Liver (tissue), 3 donors: ENCODE measurements at regions not wholly inside any gene's neighbourhood (a gene's known extent, or its start where the extent isn't known, plus 50 kb on each side); places are given as distances from the start of the nearest gene placed in this dataset.

Experiments used
- EGR1 ChIP-seq, 2 donors: IDR thresholded peaks; 2 replicates each; pipeline ENCODE4 v1.6.1; 2016 to 2018; ENCODE audit warnings: antibody characterized with exemption in 2 of 2, low read depth in 2 of 2
- HNF4A ChIP-seq, 2 donors: conservative IDR thresholded peaks; 2 replicates each; pipeline ENCODE4 v1.6.1; 2016; ENCODE audit warnings: antibody characterized with exemption in 2 of 2, mild to moderate bottlenecking in 2 of 2
- RAD21 ChIP-seq, 2 donors: IDR thresholded peaks; 2 replicates each; pipeline ENCODE4 v1.6.1; 2016; ENCODE audit warnings: antibody characterized with exemption in 2 of 2, mild to moderate bottlenecking in 2 of 2
- TAF1 ChIP-seq: conservative IDR thresholded peaks from 2 replicates; pipeline ENCODE4 v1.6.1; 2016; ENCODE audit warnings: antibody characterized with exemption, mild to moderate bottlenecking
- YY1 ChIP-seq: IDR thresholded peaks from 2 replicates; pipeline ENCODE4 v1.6.1; 2016; ENCODE audit warnings: antibody characterized with exemption, mild to moderate bottlenecking
- TF ChIP-seq, protein P1 (sequence below): IDR thresholded peaks from 2 replicates; pipeline ENCODE4 v1.6.1; 2016; ENCODE audit warnings: antibody characterized with exemption
- TF ChIP-seq, protein P2 (sequence below): fragments of 150-350 bp; IDR thresholded peaks from 2 replicates; pipeline ENCODE4 v1.5.1; 2017; ENCODE audit warnings: improper control_type of control experiment, low read depth, low read length; ENCODE audit not compliant: missing input control
- TF ChIP-seq, protein P3 (sequence below): IDR thresholded peaks from 2 replicates; pipeline ENCODE4 v1.6.1; 2016; ENCODE audit warnings: antibody characterized with exemption, mild to moderate bottlenecking
- donor health status: healthy.
- donor health status: healthy.

DNA sequence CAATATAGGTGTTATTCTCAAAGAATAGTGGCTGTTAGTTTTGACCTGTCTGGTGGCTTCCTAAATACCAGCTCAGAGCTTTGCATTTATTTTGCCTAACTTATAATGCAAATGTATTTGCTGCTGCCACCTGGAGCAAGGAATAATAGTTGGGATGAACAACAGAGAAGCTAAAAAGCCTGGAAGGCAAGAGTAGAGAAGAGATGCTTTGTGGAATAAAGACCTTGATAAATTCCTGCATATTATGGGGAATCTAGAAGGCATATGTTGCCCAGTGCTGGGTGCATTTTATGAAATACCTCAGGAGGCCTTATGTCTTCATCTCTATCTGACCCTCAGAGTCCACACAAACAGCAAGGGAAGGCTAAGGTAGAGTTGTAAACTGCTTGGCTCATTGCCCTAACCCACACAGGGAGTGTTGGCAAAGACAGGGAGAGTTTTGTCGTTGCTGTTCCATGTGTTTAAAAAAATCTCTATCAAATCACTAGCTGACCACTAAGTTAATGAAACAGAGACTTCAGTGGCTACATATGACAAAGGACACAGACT, 53.7 kb upstream of the SCAF11 start:
- TF ChIP-seq YY1 = no peak
- TF ChIP-seq, protein P1, sequence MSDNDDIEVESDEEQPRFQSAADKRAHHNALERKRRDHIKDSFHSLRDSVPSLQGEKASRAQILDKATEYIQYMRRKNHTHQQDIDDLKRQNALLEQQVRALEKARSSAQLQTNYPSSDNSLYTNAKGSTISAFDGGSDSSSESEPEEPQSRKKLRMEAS = no peak
- no peak for TF ChIP-seq EGR1 (IDR thresholded peaks at IDR 0.05; ENCODE audit: low read depth in 2 of 2)
- TF ChIP-seq, protein P2, sequence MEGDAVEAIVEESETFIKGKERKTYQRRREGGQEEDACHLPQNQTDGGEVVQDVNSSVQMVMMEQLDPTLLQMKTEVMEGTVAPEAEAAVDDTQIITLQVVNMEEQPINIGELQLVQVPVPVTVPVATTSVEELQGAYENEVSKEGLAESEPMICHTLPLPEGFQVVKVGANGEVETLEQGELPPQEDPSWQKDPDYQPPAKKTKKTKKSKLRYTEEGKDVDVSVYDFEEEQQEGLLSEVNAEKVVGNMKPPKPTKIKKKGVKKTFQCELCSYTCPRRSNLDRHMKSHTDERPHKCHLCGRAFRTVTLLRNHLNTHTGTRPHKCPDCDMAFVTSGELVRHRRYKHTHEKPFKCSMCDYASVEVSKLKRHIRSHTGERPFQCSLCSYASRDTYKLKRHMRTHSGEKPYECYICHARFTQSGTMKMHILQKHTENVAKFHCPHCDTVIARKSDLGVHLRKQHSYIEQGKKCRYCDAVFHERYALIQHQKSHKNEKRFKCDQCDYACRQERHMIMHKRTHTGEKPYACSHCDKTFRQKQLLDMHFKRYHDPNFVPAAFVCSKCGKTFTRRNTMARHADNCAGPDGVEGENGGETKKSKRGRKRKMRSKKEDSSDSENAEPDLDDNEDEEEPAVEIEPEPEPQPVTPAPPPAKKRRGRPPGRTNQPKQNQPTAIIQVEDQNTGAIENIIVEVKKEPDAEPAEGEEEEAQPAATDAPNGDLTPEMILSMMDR = no peak
- no peak for TF ChIP-seq TAF1
- TF ChIP-seq RAD21 (IDR thresholded peaks at IDR 0.05) = no peak
- TF ChIP-seq HNF4A (conservative IDR thresholded peaks at IDR 0.05) = no peak
- TF ChIP-seq, protein P3, sequence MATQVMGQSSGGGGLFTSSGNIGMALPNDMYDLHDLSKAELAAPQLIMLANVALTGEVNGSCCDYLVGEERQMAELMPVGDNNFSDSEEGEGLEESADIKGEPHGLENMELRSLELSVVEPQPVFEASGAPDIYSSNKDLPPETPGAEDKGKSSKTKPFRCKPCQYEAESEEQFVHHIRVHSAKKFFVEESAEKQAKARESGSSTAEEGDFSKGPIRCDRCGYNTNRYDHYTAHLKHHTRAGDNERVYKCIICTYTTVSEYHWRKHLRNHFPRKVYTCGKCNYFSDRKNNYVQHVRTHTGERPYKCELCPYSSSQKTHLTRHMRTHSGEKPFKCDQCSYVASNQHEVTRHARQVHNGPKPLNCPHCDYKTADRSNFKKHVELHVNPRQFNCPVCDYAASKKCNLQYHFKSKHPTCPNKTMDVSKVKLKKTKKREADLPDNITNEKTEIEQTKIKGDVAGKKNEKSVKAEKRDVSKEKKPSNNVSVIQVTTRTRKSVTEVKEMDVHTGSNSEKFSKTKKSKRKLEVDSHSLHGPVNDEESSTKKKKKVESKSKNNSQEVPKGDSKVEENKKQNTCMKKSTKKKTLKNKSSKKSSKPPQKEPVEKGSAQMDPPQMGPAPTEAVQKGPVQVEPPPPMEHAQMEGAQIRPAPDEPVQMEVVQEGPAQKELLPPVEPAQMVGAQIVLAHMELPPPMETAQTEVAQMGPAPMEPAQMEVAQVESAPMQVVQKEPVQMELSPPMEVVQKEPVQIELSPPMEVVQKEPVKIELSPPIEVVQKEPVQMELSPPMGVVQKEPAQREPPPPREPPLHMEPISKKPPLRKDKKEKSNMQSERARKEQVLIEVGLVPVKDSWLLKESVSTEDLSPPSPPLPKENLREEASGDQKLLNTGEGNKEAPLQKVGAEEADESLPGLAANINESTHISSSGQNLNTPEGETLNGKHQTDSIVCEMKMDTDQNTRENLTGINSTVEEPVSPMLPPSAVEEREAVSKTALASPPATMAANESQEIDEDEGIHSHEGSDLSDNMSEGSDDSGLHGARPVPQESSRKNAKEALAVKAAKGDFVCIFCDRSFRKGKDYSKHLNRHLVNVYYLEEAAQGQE = no peak
